Fibroblast of skin of scalp (primary cell): ENCODE measurements at regions not wholly inside any gene's neighbourhood (a gene's known extent, or its start where the extent isn't known, plus 50 kb on each side); places are given as distances from the start of the nearest gene placed in this dataset.
"Not testable (repeated sequence)": the region's sequence is repeated elsewhere in the genome, so short reads cannot be mapped to it uniquely, and the experiment has no call there.

Source experiments
- DNase-seq: peaks from one replicate; pipeline ENCODE4 v3.0.0-alpha.2; 2013

- no peak for DNase-seq
These were observed 86.0 kb downstream of the FOXD2 start for GRCh38 chr1:47523835-47524215.

GRCh38 chr1:47524272-47524671, 86.4 kb downstream of the FOXD2 start:
- no peak for DNase-seq

GRCh38 chr1:47527653-47528272, 89.9 kb downstream of the FOXD2 start:
- DNase-seq, result no peak

GRCh38 chr1:47529520-47530098, 91.8 kb downstream of the FOXD2 start:
- DNase-seq, result no peak

DNA sequence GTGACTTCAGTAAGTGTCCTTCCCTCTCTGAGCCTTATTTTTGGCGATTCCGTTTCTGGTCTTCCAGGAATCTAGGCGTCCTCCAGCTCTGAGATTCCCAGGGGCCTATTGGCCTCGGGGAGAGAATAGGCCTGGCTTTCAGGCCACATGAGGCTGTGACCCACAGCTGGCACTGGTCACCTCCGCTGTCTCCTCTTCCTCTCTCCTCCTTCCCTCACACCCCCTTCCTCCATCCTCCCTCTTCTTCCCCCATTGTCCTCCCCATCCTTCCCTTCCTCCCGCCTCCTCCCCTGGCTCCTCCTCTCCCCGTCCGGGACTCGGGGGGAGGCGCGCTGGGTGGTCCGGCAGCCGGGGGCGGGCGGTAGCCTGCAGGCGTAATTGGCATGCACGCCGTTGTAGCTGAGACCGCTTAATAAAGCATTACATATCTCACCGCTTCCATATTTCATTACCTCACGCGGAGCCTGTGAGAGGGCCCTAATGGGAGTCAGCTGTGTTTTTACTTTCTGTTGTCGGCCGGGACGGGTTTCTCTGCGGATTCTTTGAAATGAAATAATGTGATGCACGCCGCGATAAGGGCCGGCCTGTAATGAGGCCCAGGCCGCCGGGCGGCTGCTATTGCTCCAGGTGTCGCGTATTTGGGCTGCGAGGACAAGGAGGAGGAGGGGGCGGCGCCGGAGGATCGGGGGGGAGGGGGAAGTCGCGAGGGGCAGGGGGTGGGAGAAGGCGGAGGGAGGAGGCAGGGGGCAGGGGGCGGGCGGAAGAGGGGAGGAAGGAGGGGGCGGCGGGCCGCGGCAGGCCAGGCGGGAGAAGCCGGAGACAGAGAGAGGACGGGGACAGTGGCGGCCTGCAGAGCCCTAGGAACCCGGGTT, 95.3 kb downstream of the FOXD2 start:
- DNase-seq, result peak; percentile 87

DNA sequence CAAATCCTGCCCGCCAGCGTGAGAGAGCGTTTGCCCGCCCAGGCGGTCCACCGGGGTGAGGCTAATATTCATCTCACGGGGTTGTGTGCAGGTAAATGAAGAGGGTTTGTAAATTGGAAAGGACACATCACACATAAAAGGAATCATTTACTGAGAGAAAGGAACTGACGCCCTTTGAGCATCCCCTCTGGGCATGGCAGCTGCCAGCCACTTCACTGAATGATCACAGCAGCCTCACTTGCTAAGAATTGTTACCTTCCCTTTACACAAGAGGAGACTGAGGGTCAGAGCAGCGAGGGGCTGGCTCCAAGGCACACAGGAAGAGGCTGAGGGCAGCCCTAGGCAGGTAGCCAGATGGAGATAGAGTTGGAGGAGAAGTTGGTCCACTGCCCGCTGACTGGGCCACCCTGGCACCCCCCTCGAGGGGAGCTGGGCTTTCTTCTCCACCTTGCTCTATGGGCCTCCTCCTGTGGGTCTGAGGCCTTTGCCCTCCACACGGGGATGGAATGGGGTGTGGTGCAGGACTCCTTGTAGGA, 96.0 kb downstream of the FOXD2 start:
- DNase-seq, result no peak

GRCh38 chr1:47534436-47534835, 96.6 kb downstream of the FOXD2 start:
- DNase-seq, result no peak

- no peak for DNase-seq
These were observed 98.8 kb downstream of the FOXD2 start for GRCh38 chr1:47536646-47537118.

DNA sequence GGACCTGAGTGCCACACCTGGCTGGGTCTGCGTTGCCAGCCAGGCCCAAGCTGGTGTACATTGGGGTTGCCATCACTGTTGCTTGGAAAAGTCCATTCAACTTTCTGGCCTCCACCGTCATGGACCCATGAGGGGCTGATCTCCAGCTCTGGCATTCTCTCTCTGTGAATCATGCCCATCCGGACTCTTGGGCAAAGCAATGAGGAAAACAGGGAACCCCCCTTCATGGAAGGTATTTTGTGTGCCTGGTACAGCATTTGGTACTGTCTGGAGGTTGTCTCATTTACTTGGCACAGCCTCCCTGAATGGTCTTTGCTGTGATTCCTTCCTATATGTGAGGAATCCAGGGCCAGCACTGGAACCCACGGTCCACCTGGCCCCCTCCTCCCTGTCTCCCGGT, 99.4 kb downstream of the FOXD2 start:
- no peak for DNase-seq

- DNase-seq, result no peak
These were observed 100.1 kb downstream of the FOXD2 start for GRCh38 chr1:47537966-47538365.

- not testable (repeated sequence) for DNase-seq
These were observed 100.7 kb downstream of the FOXD2 start for GRCh38 chr1:47538530-47538929.

DNA sequence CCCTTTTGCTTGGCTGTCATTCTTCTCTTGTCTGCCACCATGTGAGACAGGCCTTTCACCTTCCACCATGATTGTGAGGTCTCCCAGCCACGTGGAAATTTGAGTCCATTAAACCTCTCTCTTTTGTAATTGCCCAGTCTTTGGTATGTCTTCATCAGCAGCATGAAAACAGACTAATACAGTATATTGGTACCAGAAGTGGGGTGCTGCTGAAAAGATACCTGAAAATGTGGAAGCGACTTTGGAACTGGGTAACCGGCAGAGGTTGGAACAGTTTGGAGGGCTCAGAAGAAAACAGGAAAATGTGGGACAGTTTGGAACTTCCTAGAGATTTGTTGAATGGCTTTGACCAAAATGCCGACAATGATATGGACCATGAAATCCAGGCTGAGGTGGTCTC, 103.9 kb downstream of the FOXD2 start:
- not testable (repeated sequence) for DNase-seq

DNA sequence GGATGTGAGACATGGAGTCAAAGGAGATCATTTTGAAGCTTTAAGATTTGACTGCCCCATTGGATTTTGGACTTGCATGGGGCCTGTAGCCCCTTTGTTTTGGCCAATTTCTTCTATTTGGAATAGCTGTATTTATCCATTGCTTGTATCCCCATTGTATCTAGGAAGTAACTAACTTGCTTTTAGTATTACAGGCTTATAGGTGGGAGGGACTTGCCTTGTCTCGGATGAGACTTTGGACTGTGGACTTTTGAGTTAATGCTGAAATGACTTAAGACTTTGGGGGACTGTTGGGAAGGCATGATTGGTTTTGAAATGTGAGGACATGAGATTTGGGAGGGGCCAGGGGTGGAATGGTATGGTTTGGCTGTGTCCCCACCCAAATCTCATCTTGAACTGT, 105.2 kb downstream of the FOXD2 start:
- DNase-seq, result not testable (repeated sequence)

DNA sequence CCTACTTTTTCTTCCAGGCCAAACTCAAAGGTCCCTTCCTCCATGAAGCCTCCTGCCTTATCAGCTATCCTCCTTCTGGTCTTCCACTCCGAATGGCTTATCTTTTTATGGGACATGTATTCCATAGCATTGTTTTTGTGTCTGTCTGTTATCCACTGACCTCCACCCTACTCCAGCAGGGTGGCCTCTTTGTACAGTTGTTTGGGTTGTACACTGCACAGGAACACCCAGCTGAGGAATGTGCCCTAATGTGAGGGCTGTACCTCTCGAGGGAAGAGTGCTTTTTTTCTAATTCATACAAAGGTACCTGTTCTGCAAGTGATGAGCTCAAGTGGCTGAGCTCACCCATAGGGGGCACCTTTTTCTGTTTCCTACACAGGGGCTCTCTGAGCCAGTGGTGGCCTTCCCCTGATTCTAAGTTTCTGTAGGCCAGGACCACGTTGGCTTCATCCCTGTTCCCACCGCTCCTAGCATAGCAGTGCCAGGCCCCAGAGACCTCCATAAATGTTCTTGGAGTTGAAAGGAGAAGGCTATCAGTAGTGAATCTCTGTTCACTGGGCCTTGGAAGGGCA, 108.2 kb downstream of the FOXD2 start:
- no peak for DNase-seq

DNA sequence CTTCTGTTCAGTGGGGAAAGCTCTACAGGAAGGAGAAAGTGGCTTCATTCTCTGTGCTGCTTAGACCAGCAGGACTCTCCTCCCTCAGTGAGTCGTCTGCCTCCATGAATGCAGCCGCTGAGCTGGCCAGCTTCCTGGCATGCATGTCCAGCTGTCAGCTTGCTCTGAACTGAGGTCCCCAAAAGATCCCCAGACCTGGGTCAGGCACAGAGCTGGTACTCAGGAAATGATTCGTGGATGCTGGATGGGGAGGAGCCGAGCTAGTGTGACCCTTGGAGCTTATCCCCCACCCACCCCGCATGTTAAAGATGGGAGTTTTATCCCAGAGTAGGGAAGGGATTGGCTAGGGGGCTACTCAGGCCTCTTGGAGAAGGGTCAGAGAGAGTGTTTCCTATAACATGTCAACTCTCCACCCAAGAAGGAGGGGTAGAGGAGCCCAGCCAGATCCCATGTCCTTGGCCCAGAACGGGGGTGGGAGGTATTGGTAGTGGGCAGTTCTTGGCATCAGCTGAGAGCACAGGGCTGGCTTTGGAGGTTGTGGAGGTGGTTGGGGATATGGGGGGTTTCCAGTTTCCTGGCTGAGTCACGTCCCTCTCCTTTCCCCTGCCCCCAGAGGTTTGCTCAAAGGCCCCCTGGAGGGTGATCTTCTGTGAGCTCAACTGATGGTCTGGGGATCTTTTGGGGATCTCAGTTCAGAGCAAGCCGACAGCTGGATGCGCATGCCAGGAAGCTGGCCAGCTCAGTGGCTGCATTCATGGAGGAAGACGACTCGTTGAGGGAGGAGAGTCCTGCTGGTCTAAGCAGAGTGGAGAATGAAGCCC, 110.1 kb downstream of the FOXD2 start:
- DNase-seq, result no peak

- DNase-seq, result no peak
These were observed 110.8 kb downstream of the FOXD2 start for GRCh38 chr1:47548637-47549036.

DNA sequence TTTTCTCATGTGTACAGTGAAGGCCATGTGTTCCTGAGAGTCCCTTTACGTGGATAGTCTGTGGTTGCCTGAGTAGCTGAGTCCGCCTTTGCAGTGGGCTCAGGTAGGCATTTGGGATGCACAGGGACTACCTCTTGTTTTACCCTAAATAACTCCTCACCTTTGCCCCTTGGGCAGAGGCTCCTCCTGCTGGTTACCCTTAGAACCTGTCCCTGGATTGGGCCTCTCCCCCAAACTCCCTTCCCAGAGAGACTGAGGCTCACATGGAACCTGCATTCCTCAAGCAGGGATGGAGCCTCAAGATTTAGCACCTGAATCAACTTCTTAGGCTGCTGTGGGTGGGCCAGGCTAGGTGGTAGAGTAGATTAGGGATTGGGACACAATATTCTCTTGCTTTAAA, 111.7 kb downstream of the FOXD2 start:
- no peak for DNase-seq

GRCh38 chr1:47550929-47551328, 113.1 kb downstream of the FOXD2 start:
- no peak for DNase-seq

GRCh38 chr1:47551971-47552528, 114.2 kb downstream of the FOXD2 start:
- no peak for DNase-seq

DNA sequence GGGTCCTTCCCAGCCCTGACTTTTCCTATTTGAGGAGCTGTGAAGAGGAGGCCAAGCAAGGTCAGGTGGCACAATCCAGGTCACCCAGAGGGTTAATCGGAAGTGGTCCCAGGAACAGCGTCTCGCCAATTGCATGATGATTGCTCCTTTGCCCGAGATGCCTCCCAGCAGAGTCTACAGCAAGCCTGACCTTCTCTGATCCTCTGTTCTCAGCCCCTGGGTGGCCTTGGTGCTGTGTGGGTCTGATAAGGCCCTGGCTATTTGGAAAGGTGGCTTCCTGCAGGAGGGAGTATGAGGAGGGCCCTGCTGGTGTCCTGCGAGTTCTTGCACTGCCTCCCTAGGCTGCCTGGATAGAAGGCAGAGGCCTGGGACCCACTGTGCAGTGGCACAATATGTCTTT, 116.2 kb downstream of the FOXD2 start:
- no peak for DNase-seq

GRCh38 chr1:47554901-47555300, 117.1 kb downstream of the FOXD2 start:
- peak; percentile 21 for DNase-seq

GRCh38 chr1:47555306-47555705, 117.5 kb downstream of the FOXD2 start:
- no peak for DNase-seq
